HL-60/S4 treated with phorbol 12-myristate 13-acetate at 8.2 ng/mL for 4 days and 3 days (cell line): ENCODE measurements at regions not wholly inside any gene's neighbourhood (a gene's known extent, or its start where the extent isn't known, plus 50 kb on each side); places are given as distances from the start of the nearest gene placed in this dataset.
"Not testable (repeated sequence)": the region's sequence is repeated elsewhere in the genome, so short reads cannot be mapped to it uniquely, and the experiment has no call there.

ENCODE experiments used
- in situ Hi-C: fragments of 300-500 bp; cut with MboI; formaldehyde crosslinking; loops from 2 replicates; pipeline ENCODE4 v1.15.0; 2022; ENCODE audit warnings: low sequenced_read_pairs

- in situ Hi-C loops: no loop called here
Measured at GRCh38 chr11:13160806-13161205, 116.8 kb upstream of the BMAL1 start.

DNA sequence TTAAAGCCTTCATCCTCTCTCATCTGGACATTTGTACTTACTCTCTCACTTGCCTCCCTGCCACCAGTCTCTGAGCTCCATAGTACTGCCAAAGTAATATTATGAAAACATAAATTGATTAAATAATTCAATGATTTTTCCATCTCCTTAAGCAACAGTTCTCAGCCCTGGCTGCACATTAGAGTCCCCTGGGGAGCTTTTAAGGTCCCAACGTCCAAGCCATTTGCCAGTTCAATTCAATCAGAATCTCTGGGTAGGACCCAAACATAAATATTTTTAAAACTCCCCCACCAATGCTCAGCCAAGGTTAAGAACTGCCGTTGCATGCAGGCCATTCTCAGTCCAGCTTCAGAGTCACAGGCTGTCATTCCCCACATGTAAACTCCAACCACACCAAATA is 114.4 kb upstream of the BMAL1 start:
- in situ Hi-C loops: no loop called here

GRCh38 chr11:13166036-13166435 is 111.6 kb upstream of the BMAL1 start:
- in situ Hi-C loops: no loop called here

- in situ Hi-C loops: no loop called here
Measured at GRCh38 chr11:13168271-13168670, 109.3 kb upstream of the BMAL1 start.

DNA sequence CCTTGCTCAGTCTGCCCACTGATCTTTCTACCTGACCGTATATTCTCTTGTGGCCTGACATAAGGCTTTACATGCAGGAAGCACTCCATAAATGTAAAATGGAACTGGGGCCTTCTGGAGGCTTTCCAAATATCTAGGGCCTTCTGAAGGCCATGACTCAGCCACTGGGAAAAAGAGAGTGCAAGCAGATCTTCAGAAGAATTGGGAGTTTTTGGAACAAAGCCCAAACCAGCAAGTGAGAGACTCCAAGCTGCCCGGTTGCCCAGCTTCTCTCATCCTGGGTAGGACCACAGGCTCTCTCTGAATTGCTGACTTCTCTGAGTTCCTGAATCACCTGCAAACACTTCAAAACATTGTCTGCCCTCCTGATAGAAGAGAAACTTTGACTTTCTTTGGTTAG is 107.9 kb upstream of the BMAL1 start:
- in situ Hi-C loops: no loop called here

- in situ Hi-C loops: no loop called here
Measured at GRCh38 chr11:13174090-13174489, 103.5 kb upstream of the BMAL1 start.

DNA sequence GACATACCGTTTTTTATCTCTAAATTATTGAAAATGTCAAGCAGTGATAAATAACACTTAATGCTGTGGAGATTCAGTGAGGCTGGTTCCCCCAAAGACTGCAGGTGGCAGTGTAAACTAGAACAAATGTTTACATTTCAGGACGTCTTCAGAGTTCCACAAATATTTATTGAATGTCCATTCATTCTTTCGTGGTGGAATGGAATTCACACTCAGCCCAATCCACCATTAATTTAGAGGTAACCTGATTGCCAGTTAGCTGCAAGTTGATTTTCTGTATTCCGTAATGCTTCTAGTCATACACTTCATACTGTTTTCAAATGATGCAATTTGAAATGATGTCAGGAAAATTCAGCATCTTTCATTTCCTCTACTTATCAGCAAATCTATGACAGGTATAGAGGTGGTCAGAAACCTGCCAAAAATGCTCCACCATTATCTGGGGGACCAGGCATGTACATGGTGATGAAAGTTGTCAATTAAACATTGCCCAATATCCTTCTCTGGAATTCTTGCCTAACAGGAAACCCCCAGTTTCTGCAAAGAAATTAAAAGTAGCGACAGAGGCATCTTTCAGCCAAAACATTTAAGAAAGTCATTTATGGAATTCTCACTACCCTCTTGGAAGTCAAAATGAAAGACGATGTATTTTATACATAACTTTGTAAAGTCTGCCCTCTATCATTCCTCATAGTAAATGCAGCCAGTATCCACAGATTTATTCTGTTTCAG is 94.3 kb upstream of the BMAL1 start:
- in situ Hi-C loops: no loop called here

DNA sequence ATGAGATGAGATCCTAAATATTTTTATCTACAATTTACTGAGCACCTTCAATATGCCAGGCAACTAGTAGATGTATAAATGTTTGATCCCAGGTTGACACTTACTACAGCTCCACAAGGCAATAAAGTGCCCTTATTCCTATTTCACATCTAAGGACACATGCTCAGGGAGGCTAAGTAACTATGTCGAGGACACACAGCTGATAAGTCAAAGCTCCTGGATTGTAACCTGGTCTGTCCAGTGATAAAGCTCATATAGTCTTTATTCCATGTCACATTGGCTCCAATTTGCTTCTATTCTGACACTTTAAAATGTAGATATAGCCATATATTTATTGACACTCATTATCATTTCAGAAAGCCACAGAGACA is 93.8 kb upstream of the BMAL1 start:
- in situ Hi-C loops: no loop called here

- in situ Hi-C loops: no loop called here
Measured at GRCh38 chr11:13184295-13184794, 93.2 kb upstream of the BMAL1 start.

DNA sequence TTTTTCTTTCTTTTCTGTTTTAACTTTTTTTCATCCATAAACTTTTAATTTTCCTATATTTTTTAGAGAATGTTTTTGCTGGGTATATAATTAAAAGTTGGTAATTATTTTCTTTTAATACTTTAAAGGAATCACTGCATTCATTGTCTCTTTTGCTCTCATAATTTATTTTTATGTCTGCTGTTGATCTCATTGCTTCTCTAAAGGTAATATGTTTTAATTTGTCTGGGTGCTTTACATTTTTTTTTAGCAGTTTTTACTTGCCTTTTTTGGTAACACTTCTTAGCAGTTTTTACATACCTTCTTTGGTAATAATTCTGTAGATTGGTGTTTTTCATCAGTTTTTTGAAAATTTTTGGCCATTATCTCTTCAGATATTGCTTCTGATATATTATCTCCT is 89.4 kb upstream of the BMAL1 start:
- in situ Hi-C loops: no loop called here

GRCh38 chr11:13189561-13190426 is 87.8 kb upstream of the BMAL1 start:
- in situ Hi-C loops: no loop called here

GRCh38 chr11:13193613-13194012 is 84.0 kb upstream of the BMAL1 start:
- in situ Hi-C loops: no loop called here

GRCh38 chr11:13197374-13197773 is 80.2 kb upstream of the BMAL1 start:
- in situ Hi-C loops: not testable (repeated sequence)

DNA sequence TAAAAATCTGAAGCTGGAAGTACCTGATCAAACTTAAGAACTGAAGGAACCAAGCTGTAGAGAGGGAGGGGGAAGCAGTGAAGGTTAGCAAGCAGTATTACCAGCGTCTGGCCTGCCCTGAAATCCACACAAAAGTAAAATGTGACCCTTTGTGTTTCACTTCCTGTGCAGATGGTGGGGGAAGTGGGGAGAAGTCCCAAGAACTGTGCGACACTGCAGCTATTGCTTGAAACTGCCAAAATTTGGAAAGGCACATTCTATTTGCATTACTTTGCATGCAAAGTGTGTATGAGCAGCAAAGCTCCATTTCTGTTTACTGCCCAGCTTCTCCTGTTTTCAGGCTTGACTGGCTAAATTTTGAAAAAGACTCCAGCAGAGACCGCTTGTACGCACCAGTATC is 72.1 kb upstream of the BMAL1 start:
- in situ Hi-C loops: loop anchor here (25.0 kb wide), 1 partner anchor 132 kb away; no protein-coding TSS in a partner anchor

DNA sequence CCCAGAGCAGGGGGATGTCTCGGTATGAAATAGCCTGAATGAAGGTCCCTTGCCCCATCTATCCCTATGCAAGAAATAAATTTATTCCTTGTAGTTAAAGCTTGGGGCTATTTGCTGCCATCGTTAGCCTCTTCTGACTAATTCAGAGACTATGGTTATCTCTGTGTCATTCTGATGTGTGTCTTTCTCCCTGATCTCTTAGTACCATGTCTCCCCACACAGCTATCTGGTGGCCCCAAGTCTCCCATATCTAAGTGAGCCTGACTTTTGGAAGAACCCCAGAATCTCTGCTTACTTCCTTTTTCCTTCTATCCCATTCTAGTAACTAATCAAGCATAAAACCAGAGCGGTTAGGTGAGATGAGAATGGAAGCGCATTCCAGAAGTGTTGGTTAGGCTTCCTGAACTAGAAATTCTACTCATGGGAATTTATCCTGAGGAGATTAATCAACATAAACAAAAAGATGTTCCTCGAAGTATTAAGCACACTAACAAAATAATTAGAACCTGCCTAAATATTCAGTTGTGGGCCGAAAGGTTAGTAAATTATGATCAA is 71.4 kb upstream of the BMAL1 start:
- in situ Hi-C loops: loop anchor here (25.0 kb wide), 1 partner anchor 131 kb away; no protein-coding TSS in a partner anchor

DNA sequence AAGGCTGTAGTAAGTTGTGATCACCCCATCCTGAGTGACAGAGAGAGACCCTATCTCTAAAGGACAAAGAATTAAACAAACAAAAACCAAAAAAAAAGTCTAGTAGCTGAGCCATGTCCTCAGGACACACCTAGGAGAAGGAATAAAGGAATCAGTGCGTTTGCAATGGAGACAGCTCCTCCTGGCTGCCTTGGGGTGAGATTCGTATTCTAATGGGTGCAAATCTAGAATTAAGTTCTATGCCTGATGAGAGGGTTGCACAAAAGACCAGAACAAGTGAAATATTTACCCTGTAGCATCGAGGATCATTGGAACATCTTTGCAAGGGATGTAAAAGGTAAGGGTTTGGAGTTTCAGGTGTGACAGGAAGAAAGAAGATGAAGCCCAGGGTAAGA is 70.3 kb upstream of the BMAL1 start:
- in situ Hi-C loops: loop anchor here (25.0 kb wide), 1 partner anchor 130 kb away; no protein-coding TSS in a partner anchor

- in situ Hi-C loops: loop anchor here (25.0 kb wide), 1 partner anchor 129 kb away; no protein-coding TSS in a partner anchor
Measured at GRCh38 chr11:13207665-13208594, 69.7 kb upstream of the BMAL1 start.

- in situ Hi-C loops: loop anchor here (25.0 kb wide), 1 partner anchor 128 kb away; no protein-coding TSS in a partner anchor
Measured at GRCh38 chr11:13208921-13209320, 68.7 kb upstream of the BMAL1 start.

DNA sequence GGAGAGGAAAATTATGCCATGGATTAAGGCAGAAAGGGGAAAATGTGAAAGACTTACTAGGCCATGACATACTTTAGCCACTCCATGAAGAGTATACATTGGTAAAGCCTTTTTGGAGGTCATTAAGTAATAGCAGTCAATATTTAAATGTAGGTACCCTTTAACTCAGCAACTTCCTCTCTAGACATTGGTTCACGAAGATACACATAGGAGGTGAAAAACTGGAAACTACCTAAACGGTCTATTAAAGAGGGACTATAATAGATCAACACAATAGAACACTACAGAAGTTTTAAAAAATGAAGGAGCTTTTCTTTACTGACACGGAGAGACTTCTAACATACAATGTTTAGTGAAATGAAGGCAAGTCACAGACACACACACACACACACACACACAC is 68.2 kb upstream of the BMAL1 start:
- in situ Hi-C loops: loop anchor here (25.0 kb wide), 1 partner anchor 128 kb away; no protein-coding TSS in a partner anchor

GRCh38 chr11:13210424-13210823 is 67.2 kb upstream of the BMAL1 start:
- in situ Hi-C loops: loop anchor here (25.0 kb wide), 1 partner anchor 127 kb away; no protein-coding TSS in a partner anchor
